CD4-positive, alpha-beta T cell treated with Interleukin-4 for 4 hours (primary cell): ENCODE measurements at regions not wholly inside any gene's neighbourhood (a gene's known extent, or its start where the extent isn't known, plus 50 kb on each side); places are given as distances from the start of the nearest gene placed in this dataset.

Source experiments
- DNase-seq: peaks from one replicate; pipeline ENCODE4 v3.0.0-alpha.2; 2020

DNA sequence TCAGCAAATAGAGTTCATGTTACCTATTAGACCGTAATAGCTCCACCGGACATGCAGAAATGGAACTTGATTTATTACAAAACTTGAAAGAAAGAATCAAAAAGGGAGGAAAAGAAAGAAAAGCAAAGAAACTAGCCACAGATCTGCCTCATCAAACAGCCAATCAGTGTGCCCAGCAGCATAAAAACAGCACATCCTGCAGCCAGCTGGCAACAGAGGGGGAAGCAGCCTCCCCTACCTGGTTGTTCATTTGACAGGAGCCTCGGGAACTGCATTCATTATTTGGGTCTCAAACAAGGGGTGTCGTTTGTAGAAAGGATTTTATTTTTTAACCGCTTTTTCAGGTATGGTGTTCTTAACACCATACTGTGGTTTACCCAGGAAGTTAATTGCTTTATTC lies 181.5 kb upstream of the TOPAZ1 start:
- DNase-seq = no peak

DNA sequence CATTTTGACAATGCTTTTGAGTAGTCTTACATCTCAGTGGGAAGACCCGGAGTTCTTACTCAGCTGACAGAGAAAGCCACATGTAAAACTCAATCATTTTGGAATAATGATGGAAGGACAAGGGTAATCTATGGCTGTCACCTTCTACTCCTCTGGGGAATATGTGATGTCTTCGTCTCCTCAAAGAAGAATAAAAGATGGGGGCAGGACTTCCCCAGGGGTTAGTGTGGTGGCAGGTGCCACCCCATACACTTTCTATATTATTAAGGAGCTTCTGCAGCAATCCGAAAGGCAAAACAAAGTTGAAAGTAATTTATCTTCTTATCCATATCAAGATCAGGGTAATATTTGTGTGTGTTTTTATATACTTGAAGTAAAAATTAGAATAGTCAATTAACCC lies 180.4 kb upstream of the TOPAZ1 start:
- no peak for DNase-seq

DNA sequence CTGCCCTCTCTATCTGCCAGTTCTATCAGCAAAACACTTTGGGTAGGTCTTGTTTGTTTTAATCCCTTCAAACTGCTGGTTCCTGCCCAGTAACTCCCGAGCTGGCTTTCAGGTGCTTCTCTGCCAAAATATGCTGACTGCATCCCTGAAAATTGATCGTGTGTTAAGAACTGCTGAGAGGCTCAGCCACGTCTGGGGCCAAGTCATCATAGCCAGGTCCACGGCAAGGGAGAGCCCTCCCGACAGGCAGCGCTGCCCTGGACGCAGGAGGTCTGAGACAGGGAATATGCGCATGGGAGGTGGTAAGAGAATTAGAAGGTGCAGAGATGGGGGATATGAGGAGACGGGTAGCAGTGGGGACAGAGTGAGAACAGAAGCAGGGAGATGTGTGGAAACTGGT lies 179.7 kb upstream of the TOPAZ1 start:
- DNase-seq = no peak

DNA sequence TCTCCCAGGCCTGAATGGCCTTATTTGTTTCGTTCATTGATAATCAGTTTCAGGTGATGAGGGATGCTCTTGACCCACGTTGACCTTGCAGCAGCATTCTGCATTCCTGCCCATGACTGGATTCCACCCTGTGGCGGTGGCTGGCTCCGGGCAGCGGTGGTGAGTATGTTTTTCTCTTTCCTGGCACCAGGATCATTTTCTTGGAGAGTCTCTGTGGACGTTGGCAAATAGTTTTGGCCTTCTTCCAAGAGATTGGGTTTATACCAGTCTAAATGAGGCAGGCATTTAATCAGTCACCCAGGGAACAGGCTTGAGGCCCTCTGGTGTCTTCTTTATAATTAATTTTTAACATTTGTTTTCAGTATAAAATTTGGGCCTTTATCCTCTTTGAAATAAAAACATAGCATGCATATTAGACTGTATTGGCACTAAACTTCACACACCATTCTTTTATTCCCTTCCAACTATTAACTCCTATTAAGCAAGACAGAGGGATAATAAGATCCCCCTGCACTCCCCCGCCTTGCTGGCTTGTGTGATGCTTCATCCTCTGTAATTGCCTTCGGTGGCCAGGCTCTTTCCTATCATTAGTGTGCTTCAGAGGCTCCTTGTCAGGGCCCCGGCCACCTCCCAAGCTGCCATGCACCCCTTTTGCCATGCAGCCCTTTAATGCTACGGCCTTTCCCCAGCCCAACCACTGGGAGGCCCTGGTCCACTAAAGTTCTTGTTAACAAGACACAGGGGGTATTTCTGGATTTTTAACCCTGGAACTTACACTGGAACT lies 176.2 kb upstream of the TOPAZ1 start:
- no peak for DNase-seq

DNA sequence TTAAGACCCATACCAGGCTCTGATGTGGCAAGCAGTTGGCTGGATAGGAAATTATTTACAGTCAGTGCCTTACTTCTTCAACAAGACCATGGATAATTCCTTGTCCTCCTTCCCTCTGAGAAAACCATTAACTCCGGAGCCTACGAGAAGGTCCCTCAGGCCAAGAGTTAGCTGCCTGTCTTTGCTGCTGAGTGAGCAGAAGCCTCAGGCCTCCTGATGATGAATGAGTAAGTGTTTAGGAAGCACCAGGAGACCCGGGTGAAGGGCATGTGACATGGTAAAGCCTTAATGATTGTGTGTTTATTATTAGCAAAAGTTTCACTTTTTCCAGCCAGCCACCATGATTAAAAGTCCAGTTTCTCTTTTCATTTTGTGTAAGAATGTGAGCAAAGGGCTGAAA lies 174.9 kb upstream of the TOPAZ1 start:
- no peak for DNase-seq

DNA sequence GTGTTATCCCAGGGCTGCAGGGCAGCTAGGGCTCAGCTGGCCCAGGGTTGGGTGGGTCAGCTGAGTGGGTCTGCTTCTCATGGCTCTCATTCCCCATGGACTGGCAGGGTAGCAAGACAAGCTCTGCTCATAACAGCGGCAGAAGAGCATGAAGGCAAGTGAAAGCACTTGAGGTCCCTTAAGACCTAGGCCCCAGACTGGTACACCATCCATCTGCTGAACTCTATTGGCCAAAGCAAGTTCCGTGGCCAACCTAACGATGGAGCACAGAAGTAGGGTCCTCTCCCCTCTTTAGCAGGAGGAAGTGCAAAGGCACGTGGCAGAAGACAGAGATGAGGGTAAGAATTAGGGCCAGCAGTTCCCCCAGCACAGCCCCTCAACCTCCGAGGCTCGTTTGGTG lies 174.3 kb upstream of the TOPAZ1 start:
- DNase-seq = no peak

DNA sequence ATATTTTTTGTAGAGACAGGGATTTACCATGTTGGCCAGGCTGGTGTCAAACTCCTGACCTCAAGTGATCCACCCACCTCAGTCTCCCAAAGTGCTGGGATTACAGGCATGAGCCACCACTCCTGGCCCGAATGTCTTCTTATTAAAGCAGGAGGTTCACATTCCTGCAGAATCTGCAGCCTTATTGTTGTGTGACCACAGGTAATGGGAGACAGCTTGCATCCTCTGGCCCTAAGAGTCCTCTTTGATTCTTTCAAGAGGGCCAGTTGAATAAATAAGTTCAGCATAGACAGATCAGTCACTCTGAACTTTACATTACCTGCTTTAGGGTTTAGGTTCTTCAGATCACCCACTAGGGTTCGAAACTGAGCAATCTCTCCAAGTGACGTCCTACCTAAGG lies 172.9 kb upstream of the TOPAZ1 start:
- no peak for DNase-seq

DNA sequence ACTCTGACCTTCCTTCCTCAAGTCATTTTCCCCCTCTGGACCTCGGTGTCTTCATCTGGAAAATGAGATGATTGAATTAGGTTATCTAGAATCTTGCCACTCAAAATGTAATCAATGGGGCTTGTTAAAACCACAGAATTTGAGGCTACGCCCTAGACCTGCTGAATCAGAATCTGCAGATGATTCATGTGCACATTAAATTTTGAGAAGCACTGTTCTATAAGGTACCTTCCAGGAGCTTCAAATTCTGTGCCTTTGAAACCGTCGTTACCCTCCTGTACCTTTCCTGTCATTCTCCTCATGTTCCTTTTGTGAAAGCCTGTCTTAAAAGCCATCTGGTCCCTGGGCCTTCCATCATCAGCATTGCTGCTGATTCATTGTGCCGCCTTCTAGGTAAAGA lies 172.4 kb upstream of the TOPAZ1 start:
- no peak for DNase-seq

DNA sequence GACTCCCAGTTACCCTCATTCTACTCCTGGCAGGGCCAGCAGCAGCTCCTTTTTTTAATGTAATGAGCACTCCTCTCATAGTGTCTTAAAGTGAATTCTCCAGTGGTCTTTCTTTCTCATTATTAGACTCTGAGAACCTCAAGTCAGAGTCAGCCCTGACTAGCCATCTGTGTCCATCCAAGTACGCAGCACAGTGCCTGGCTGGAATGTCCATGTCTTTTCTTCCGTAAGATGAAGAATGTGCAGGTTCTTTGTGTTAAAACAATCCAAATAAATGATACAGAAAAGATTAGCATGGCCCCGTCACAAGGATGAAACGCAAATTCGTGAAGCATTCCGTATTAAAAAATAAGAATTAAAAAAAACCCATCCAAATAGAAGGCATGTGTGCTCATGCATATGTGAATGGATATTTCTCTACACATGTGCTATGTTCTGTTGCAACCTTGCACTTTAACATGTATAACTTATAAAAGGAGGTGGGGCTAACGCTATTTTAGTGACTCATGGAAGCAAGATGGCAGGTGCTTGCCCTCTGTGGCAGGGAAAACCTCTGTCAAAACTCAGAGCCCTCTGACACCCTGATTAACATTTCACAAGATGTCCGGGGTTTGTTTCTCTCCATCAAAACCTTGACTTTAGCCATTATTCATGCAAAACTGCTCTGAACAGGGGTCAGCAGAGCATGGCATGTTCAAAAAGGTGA lies 170.7 kb upstream of the TOPAZ1 start:
- no peak for DNase-seq

DNA sequence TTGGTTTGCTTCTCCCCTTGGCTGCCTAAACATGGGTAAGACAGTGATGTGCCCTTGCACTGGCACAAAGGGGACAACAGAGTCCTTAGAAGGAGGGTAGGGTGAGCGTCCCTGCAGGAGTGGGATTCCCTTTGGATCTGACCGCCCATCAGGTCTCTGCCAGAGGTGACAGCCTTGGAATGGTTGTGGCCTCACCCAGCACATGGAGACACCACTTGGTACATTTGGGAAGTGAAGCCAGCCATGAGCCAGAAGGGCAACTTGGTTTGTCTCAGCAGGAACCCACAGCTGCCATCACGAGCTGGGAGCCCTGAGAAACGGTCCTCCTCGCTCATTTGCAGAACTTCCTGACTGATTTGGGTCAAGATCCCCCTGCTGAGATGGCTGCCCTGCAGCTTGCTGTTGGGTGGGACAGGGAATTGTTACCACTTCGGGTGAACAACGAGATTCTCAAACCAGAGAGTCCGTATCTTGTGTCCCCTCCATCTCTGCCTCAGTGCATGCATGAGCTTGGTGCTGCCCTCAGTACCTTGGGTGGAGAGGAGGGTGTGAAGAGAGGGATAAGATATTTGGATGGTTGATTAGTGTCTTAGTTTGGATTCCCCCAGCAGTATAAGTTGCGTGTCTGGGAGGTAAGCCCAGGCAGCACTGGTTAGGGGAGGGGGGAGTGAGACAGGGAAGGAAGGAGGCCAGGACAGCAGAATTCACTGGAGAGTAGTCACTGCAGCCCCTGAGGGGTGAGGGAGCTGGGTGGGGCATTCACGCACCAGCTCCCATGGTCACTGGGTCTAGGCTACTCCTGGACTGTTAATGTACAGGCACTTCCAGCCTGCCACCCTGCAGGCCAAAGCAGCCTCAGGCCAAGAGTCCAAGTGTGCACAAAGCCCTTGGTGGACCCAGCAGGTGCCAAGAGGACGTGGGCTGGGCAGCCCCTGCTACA lies 168.8 kb upstream of the TOPAZ1 start:
- DNase-seq = no peak

DNA sequence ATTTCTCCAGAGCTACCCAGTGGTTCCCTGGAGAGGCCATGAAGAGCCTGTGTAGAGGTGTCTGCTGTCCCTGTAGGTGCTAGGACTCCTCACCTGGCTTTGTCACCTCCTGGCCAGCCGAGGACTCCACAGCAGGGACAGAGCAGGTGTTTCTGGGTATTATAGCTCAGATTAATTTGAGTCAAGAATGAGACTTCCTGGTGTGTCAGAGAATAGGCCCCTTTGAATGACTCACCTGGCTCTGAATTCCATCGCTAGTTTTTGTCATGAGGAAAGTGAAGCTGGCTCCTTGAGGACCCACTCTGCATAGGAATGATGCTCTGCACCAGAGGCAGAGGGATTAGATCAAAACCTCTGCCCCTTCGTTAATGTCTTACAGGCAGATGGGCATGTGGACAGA lies 167.5 kb upstream of the TOPAZ1 start:
- no peak for DNase-seq

DNA sequence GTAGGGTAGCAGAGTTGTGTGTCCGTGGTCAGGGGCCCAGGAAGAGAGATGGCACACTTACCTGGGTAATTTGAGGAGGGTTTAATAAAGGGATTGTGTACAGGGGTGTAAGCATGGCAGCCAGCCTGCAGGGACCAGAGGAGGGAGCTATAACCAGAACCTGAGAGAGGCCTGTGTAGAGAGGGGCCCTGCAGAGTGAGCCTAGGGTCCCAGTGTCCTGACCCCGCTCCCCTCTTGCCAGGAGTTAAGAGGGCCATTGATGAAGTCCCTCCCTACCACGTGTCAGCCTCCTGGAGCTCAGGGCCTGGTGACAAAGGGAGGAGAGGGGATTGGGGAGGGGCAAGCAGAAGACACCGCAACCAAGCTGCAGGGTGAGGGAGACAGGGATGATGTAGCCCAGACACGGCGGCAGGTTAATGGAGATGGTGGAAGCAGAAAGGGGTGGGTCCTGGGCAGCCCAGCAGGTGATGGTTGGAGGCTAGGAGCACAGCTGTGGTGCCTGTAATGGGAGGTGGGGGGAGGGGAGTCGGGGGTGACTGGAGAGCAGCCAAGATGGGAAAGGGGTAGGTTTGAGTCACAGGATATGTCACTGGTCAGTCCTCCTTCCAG lies 165.4 kb upstream of the TOPAZ1 start:
- DNase-seq = no peak

DNA sequence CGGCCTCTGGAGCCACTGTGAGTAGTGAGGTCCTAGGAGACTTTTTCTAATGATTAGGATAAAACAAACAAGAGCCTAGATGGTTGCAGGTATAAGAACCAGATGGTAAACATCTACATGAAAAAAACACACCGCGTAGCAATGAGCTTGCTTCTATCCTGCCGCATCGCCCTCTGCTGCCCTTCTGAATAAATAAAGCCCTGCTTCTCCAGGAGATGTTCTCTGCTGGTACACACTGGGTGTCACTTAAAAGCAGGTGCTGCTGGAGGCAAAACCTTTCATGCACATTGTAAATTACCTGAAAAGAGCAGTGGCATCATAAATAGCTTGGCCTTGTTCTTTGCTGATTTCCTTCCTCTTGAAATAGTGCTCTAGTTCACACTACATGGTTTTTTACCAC lies 164.4 kb upstream of the TOPAZ1 start:
- no peak for DNase-seq

DNA sequence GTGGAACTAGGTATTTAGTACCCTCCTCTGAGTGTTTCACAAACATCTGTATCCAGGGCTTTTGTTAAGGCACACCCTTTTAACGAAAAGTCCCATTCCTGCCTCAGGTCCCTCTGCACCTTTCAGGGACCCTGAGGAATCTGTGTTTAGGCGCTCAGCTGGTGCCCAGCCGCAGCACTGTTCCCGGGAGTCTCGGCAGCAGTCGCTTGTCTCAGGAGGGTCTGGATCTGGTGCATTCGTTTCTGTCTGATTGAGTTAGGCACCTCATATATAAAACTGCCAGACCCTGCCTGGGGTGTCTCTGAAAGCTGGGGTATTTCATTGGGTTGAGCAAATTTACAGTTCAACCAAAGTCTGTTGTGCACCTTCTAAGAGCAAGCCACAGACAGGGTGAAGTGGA lies 162.8 kb upstream of the TOPAZ1 start:
- DNase-seq = no peak

DNA sequence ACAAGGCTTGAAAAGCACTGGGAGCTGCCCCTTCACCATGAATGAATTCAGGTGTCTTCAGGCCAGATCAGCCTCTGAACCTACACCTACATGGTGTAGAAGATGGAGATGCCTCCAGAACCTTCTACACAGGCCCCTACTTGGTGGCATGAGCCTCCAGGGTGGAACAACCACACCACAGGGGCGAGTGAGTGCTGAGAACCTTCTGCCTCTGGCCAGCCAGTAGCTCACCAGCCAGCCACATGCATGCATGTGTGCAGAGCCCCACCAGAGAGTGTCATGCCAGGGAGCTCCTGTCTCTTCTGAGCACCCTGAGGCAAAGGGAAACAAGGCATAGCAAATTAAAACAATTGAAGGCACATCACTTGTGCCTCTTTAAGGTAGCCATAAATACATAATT lies 161.8 kb upstream of the TOPAZ1 start:
- no peak for DNase-seq

DNA sequence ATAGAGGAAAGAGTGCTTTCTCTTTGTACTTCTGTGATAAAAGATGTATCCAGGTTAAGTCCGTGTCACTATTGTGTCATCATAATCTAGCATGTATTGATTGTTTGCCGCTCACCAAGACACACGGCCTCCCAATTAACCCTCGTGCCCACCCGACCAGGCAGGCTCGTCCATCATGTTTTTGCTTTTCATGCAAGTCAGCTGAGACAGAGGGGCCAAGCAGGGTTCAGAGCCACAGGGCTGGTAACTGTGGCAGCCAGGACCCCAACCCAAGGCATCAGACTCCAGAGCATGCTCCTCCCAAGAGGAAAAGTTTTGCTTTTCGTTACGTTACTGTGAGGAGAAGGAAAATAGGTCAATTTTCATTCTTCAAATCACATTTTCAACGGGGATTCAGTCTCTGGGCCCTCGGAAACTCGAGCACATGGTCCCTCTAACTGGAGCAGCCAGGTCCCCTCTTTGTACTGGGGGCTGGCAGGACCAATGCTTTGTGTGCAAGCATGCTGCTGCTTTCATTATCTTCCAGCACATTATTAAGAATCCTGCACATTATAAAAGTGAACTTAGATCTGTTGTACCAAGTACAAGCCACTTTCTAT lies 161.1 kb upstream of the TOPAZ1 start:
- DNase-seq = no peak

DNA sequence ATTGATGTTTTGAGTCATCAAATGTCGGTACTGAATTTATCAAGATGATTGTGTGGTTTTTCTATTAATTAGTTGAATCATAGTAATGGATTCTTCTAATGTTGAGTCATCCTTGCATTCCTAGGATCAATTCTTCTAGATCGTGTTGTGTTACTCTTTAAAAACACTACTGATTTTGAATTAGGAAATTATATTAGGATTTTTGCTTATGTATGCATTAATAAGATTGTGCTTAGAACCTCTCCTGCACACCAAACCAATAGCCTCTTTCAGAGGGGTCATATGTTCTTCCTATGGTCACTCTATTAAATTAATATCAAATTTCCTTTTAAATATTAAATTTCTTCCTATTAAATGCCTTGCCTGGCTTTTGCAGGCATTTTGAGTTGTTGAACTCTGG lies 151.7 kb upstream of the TOPAZ1 start:
- no peak for DNase-seq

DNA sequence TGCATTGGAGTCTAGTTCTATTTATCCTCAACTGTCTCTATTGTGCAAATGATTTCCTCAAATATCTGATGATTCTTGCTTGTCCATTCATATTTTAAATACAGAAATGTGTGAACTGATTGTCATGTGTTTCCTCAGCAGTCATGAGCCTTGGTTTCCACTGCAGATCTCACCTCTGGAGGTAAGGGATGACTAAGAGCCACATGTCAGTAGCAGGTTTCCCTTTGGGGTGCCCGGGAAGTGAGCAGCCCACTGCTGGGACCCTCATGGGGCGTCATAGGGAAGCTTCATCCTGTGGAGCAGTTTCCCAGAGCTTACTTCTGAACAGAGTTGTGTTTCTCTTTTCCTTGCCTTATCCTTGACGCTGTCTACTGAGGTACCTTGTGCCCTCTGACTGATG lies 149.2 kb upstream of the TOPAZ1 start:
- no peak for DNase-seq

DNA sequence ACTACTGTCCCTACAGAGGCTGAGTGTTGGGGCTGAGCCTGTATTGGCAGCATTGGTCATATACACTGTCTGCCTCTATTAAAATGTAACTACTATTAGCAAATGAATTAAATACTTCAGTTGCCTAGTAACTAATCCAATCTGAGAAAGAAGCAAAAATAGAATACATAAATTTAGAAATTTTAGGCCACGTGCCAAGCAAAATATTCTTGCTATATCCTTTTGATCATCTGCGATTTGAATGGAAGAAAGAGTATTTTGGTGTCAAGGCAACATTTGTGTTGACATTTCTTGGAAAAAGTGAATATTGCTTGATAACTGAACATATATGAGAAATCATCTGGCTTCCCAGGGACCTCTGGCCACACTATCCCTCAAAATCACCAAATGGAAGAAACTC lies 148.2 kb upstream of the TOPAZ1 start:
- no peak for DNase-seq

DNA sequence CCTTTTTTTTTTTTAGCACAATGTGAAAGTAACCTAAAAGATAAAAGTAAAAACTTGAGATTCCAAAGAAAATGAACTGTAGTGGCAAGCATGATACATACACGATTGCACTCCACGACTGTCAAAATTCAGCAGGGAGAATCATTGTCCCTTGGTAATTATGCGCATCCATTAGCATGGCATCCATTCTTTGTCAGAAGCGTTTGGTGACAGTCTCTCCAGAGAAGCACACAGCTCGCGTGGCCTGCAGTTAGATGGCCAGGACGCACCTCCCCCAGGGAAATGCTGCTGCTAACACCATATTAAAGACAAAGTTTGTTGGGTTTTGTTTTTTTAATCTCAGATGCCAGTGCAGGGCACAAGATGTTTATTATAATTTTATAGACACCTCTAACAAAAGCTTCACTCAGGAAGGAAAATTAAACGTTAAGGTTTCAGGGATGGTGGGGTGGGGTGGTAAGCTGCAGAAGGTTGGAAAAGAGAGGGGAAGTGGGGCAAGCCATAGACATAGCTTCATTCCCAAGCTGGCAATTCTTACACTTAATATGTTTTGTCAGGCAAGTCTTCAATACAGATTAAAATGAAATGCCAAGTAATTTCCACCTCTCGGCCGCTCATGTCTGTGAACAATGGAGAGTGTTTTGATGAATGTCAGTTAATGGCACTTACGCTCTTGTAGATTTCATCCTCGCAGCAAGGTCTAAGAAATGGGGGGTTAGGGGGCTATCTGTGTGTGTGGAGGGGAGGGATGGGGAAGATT lies 142.8 kb upstream of the TOPAZ1 start:
- no peak for DNase-seq

DNA sequence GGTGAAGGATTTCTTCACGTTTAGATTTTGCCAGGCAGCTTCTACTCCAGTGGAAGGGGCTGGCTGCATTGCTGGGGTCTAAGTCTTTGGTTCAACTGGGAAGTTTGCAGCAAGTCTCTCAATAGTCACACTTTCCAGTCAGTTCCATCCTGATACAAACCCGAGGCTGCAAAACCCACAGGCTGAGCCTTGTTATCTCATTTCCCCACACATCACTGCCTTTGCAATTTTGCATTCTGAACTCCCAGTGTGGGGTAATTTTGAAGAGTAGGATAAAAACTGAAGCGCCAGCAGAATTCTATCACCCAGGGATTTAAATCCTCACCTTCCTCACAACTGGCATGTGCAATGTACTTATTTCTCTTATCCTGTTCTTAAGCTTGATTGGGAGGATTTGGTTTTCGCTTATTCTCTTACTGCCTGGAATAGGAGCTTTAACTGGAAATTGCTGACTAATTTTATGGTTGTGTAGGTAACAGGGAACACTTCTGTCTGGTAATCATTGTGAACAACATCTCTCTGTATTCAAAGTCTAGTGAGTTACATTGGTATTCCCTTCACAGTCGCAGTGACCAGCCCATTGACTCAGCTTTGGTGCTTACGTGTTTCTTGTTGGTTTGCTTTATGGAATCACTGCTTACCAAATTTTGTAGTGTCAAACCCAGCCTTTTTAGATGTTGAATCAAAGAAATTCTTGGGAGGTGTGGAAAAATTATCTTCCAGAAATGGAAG lies 142.0 kb upstream of the TOPAZ1 start:
- no peak for DNase-seq
